ENCODE measurements at regions not wholly inside any gene's neighbourhood (a gene's known extent, or its start where the extent isn't known, plus 50 kb on each side); places are given as distances from the start of the nearest gene placed in this dataset.

DNA sequence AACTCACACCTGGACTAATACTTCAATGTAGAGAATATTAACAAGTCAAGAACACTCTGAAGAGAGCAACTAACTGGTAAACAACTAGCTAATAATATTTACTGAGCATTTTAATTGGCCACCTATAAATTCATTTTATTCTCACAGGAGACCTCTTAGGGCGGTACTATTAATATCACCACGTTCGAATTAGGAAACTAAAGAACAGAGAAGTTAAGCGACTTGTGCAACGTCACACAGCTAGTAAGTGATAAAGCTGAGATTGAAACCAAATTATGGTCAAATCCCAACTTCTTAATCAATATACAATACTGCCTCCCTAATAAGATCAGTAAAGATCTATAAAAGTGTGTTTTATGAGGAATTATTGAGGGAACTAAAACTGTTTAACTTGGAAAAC, 1034.3 kb upstream of the POU3F3 start:
- TF ChIP-seq, protein P1, sequence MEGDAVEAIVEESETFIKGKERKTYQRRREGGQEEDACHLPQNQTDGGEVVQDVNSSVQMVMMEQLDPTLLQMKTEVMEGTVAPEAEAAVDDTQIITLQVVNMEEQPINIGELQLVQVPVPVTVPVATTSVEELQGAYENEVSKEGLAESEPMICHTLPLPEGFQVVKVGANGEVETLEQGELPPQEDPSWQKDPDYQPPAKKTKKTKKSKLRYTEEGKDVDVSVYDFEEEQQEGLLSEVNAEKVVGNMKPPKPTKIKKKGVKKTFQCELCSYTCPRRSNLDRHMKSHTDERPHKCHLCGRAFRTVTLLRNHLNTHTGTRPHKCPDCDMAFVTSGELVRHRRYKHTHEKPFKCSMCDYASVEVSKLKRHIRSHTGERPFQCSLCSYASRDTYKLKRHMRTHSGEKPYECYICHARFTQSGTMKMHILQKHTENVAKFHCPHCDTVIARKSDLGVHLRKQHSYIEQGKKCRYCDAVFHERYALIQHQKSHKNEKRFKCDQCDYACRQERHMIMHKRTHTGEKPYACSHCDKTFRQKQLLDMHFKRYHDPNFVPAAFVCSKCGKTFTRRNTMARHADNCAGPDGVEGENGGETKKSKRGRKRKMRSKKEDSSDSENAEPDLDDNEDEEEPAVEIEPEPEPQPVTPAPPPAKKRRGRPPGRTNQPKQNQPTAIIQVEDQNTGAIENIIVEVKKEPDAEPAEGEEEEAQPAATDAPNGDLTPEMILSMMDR (IDR thresholded peaks at IDR 0.05) = no peak
- TF ChIP-seq POLR2A (IDR thresholded peaks at IDR 0.05) = no peak

Data from lower leg skin (tissue), 3 donors.